ENCODE measurements at regions not wholly inside any gene's neighbourhood (a gene's known extent, or its start where the extent isn't known, plus 50 kb on each side); places are given as distances from the start of the nearest gene placed in this dataset.

- TF ChIP-seq LEF1 (IDR thresholded peaks at IDR 0.05; ENCODE audit: borderline replicate concordance) (no peak), ARNT (IDR thresholded peaks at IDR 0.05) (no peak), FOXK2 (IDR thresholded peaks at IDR 0.05) (no peak), TARDBP (IDR thresholded peaks at IDR 0.05) (no peak), ELF4 (IDR thresholded peaks at IDR 0.05) (no peak), HDGF (IDR thresholded peaks at IDR 0.05; ENCODE audit: borderline replicate concordance) (no peak), PKNOX1 (IDR thresholded peaks at IDR 0.05) (no peak), CTBP1 (IDR thresholded peaks at IDR 0.05; ENCODE audit: borderline replicate concordance) (no peak), SUZ12 (IDR thresholded peaks at IDR 0.05) (no peak), NFRKB (IDR thresholded peaks at IDR 0.05) (no peak)
Measured at GRCh38 chr16:80347002-80347401, 193.8 kb upstream of the DYNLRB2 start.
